ENCODE measurements at regions not wholly inside any gene's neighbourhood (a gene's known extent, or its start where the extent isn't known, plus 50 kb on each side); places are given as distances from the start of the nearest gene placed in this dataset.

DNA sequence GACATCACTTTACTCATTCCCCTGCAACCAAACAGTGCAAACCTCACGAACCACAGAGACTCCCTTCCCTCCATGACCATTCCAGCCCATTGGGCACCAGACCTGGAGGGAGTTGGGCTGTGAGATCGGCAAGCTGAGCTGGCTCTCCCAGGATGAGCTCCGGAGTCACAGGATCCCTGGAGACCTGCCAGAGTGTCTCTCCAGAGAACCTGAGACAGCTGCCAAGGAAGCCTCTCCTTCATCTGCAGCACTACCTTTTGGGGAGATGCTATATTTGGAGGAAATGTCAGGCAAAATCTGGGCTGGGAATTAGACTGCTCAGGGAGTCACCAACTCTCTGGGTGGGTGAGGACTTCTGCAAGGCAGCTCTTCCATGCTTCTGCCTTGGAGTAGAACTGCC is 417.4 kb downstream of the TNS1 start:
- TF ChIP-seq, protein P1, sequence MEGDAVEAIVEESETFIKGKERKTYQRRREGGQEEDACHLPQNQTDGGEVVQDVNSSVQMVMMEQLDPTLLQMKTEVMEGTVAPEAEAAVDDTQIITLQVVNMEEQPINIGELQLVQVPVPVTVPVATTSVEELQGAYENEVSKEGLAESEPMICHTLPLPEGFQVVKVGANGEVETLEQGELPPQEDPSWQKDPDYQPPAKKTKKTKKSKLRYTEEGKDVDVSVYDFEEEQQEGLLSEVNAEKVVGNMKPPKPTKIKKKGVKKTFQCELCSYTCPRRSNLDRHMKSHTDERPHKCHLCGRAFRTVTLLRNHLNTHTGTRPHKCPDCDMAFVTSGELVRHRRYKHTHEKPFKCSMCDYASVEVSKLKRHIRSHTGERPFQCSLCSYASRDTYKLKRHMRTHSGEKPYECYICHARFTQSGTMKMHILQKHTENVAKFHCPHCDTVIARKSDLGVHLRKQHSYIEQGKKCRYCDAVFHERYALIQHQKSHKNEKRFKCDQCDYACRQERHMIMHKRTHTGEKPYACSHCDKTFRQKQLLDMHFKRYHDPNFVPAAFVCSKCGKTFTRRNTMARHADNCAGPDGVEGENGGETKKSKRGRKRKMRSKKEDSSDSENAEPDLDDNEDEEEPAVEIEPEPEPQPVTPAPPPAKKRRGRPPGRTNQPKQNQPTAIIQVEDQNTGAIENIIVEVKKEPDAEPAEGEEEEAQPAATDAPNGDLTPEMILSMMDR (IDR thresholded peaks at IDR 0.05), result no peak
- no peak for TF ChIP-seq ZFX (IDR thresholded peaks at IDR 0.05; ENCODE audit: borderline replicate concordance)
